Breast epithelium (tissue), 4 donors: ENCODE measurements at regions not wholly inside any gene's neighbourhood (a gene's known extent, or its start where the extent isn't known, plus 50 kb on each side); places are given as distances from the start of the nearest gene placed in this dataset.

Source experiments
- DNase-seq, 2 donors: peaks; one replicate each; pipeline ENCODE4 v3.0.0-alpha.2; 2019; ENCODE audit warnings: low spot score in 2 of 2
- H3K27ac ChIP-seq, 2 donors: fragments of 200-600 bp; sonication (generic) in 1 of 2; one replicate each; pipeline ENCODE4 v1.5.1; 2016 to 2019; ENCODE audit warnings: mild to moderate bottlenecking in 1 of 2
- H3K27me3 ChIP-seq, 2 donors: fragments of 200-600 bp; sonication (generic) in 1 of 2; one replicate each; pipeline versions ENCODE4 v1.5.1 to v1.6.0; 2017 to 2019; ENCODE audit warnings: control low read depth in 1 of 2, mild to moderate bottlenecking in 1 of 2
- H3K36me3 ChIP-seq: fragments of 200-600 bp; one replicate; pipeline ENCODE4 v1.5.1; 2019
- H3K4me1 ChIP-seq, 2 donors: fragments of 200-600 bp; sonication (generic); one replicate each; pipeline ENCODE4 v1.5.1; 2016 to 2019; ENCODE audit warnings: control low read depth in 1 of 2
- H3K4me3 ChIP-seq, 3 donors: fragments of 200-600 bp; sonication (generic); 1 replicate in 2 of 3; 2 replicates in 1 of 3; pipeline ENCODE4 v1.5.1; 2016 to 2019; ENCODE audit warnings: mild to moderate bottlenecking in 3 of 3, moderate library complexity in 2 of 3
- H3K9me3 ChIP-seq, 2 donors: fragments of 200-600 bp; sonication (generic) in 1 of 2; one replicate each; pipeline ENCODE4 v1.5.1; 2016 to 2019; ENCODE audit warnings: control low read depth in 1 of 2
- POLR2A ChIP-seq: fragments of 450-650 bp; IDR thresholded peaks from one replicate; pipeline ENCODE4 v1.6.1; 2016; ENCODE audit warnings: antibody characterized with exemption, mild to moderate bottlenecking, moderate library complexity
- POLR2AphosphoS5 ChIP-seq, 3 donors: sonication (generic); formaldehyde crosslinking; IDR thresholded peaks; one replicate each; pipeline ENCODE4 v1.6.1; 2017; ENCODE audit warnings: antibody characterized with exemption in 3 of 3
- intact Hi-C: fragments of 100-400 bp; cut with DNase I; formaldehyde crosslinking; loops from one replicate; pipeline ENCODE4 v1.15.1; 2023; ENCODE audit warnings: low total_unique reads
- TF ChIP-seq, protein P1 (sequence below), 3 donors: fragments of 450-650 bp; IDR thresholded peaks; one replicate each; pipeline ENCODE4 v1.5.1; 2016 to 2017; ENCODE audit warnings: antibody characterized with exemption in 3 of 3, mild to moderate bottlenecking in 3 of 3, moderate library complexity in 3 of 3

DNA sequence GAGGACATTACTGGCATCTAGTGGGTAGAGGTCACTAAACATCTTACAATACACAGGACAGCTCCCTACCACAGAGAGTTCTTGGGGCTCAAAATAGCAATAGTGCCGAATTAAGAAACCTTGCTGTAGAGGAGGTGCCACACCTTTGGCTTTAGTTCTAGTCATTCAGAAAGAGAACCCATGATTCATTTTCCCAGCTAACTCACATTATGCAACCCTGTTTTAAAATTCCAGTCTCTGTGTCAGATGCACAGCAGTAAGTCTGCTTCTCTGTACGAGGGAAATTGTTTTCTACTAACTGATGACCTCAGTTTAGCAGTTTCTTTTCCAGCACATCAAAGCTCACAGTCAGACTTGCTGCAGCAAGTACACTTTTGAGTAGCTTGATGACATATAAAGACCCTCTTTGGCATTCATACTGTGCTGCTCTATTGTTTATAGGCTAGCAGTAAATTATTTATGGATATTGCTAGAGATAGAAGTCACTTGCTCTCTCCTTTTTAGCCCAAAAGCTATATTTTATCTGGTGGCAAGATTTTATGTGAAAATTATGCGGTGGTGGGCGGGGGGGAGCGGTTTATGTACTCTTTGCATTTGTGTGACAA, 487.8 kb upstream of the MAGEB18 start:
- Histone ChIP-seq H3K27ac (no peak overlapping the region), H3K4me3 (no peak overlapping the region), H3K4me1 (no peaks in the 10 kb centered on the region), H3K27me3 (peaks cover 0 to 7% of the 10 kb centered on the region in 2 donors), H3K36me3 (no peaks in the 10 kb centered on the region), H3K9me3 (peaks cover 0 to 10% of the 10 kb centered on the region in 2 donors)
- TF ChIP-seq POLR2AphosphoS5 (IDR thresholded peaks at IDR 0.05), result no peak
- TF ChIP-seq, protein P1, sequence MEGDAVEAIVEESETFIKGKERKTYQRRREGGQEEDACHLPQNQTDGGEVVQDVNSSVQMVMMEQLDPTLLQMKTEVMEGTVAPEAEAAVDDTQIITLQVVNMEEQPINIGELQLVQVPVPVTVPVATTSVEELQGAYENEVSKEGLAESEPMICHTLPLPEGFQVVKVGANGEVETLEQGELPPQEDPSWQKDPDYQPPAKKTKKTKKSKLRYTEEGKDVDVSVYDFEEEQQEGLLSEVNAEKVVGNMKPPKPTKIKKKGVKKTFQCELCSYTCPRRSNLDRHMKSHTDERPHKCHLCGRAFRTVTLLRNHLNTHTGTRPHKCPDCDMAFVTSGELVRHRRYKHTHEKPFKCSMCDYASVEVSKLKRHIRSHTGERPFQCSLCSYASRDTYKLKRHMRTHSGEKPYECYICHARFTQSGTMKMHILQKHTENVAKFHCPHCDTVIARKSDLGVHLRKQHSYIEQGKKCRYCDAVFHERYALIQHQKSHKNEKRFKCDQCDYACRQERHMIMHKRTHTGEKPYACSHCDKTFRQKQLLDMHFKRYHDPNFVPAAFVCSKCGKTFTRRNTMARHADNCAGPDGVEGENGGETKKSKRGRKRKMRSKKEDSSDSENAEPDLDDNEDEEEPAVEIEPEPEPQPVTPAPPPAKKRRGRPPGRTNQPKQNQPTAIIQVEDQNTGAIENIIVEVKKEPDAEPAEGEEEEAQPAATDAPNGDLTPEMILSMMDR (IDR thresholded peaks at IDR 0.05), result no peak
- DNase-seq, result no peak
- intact Hi-C loops, result no loop called here

DNA sequence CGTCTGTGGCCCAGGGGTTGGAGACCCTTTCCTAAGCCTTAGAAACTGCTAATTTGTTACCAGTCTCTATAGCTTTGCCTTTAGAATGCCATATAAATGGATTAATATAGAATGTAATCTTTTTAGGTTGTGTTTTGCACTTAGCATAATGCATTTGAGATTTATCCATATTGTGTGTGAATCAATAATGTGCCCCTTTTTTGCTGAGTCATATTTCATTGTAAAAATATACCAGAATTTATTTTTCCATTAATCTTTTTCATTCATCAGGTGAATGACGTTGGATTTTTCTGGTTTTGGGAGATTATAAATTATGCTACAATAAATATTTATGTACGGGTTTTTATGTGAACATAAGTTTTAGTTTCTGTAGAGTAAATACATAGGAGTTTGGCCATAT, 478.8 kb upstream of the MAGEB18 start:
- no peaks in the 10 kb centered on the region for H3K9me3 ChIP-seq
- no peaks in the 10 kb centered on the region for H3K4me1 ChIP-seq
- intact Hi-C loops, result no loop called here
- H3K27me3 ChIP-seq, result peaks cover 0 to 9% of the 10 kb centered on the region in 2 donors
- no peak overlapping the region for H3K4me3 ChIP-seq
- TF ChIP-seq POLR2A (no peak), POLR2AphosphoS5 (IDR thresholded peaks at IDR 0.05) (no peak)
- H3K27ac ChIP-seq, result no peak overlapping the region
- H3K36me3 ChIP-seq, result no peaks in the 10 kb centered on the region
- DNase-seq, result no peak

DNA sequence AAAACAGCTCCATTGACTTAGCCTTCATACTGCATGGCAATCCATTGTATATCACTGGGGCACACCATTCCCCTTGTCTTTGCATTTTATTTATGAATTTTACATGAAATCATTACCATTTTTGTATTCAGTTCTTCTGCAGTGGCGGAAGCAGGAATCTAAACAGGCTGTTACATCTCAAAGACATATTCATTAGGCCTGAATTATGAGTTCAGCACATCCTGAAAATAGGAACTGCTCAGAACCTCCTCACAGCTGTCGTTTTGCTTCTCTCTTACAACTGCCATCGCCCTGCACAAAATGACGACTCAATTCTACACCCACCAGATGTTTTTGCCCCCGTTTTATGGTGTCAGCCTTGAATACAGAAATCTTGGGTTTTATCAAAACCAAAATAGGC, 474.4 kb upstream of the MAGEB18 start:
- H3K36me3 ChIP-seq, result no peaks in the 10 kb centered on the region
- no peak overlapping the region for H3K4me3 ChIP-seq
- no peak overlapping the region for H3K27ac ChIP-seq
- no peaks in the 10 kb centered on the region for H3K9me3 ChIP-seq
- DNase-seq, result no peak
- peaks cover 0 to 5% of the 10 kb centered on the region in 2 donors for H3K27me3 ChIP-seq
- intact Hi-C loops, result no loop called here
- TF ChIP-seq, protein P1 (IDR thresholded peaks at IDR 0.05), result no peak
- TF ChIP-seq POLR2AphosphoS5 (IDR thresholded peaks at IDR 0.05), result no peak
- TF ChIP-seq POLR2A, result no peak
- H3K4me1 ChIP-seq, result no peaks in the 10 kb centered on the region

DNA sequence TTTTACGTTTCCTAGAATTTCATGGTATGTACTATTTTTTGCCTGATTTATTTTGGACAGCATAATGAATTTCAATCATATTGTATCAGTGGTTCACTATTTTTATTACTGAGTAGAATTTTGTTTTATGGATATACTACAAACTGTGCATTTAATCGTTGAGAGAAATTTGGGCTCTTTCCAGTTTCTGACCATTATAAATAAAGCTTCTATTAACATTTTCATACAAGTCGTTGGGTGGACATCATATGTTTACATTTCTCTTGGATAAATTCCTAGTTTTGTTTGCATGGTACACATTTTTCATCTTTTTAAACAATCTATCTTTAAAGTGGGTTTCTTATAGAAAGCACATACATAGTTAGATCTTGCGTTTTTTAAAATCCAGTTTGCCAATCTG, 472.7 kb upstream of the MAGEB18 start:
- Histone ChIP-seq H3K9me3 (no peaks in the 10 kb centered on the region), H3K27ac (no peak overlapping the region), H3K4me3 (no peak overlapping the region), H3K4me1 (no peaks in the 10 kb centered on the region), H3K27me3 (peaks cover 0 to 5% of the 10 kb centered on the region in 2 donors), H3K36me3 (no peaks in the 10 kb centered on the region)
- intact Hi-C loops, result no loop called here
- DNase-seq, result no peak
- TF ChIP-seq, protein P1 (IDR thresholded peaks at IDR 0.05), result no peak
- TF ChIP-seq POLR2A, result no peak
- no peak for TF ChIP-seq POLR2AphosphoS5 (IDR thresholded peaks at IDR 0.05)

DNA sequence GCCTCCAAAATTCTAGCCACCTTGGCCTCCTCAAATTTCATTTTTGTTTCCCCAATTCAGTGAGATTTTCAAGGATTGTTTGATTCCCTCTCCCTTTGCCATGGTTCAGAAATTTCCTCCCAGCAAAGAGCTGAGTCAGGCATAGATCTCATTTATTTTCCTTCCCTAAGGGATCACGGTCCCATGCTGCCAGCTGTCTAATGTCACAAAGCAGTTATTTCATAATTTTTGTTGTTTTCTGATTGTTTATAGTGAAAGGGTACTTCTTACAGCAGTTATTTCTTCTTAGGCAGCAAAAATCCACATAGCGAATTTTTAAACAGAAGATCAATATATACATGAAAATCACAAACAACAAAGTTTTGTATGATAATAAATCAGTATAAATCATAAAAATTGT, 470.5 kb upstream of the MAGEB18 start:
- no peaks in the 10 kb centered on the region for H3K36me3 ChIP-seq
- H3K27ac ChIP-seq, result no peak overlapping the region
- DNase-seq, result no peak
- H3K9me3 ChIP-seq, result no peaks in the 10 kb centered on the region
- intact Hi-C loops, result no loop called here
- H3K27me3 ChIP-seq, result peaks cover 0 to 5% of the 10 kb centered on the region in 2 donors
- H3K4me3 ChIP-seq, result no peak overlapping the region
- no peaks in the 10 kb centered on the region for H3K4me1 ChIP-seq
- TF ChIP-seq POLR2AphosphoS5 (IDR thresholded peaks at IDR 0.05), result no peak
- TF ChIP-seq, protein P1 (IDR thresholded peaks at IDR 0.05), result no peak
- no peak for TF ChIP-seq POLR2A
